Spleen (tissue), 11 donors: ENCODE measurements at regions not wholly inside any gene's neighbourhood (a gene's known extent, or its start where the extent isn't known, plus 50 kb on each side); places are given as distances from the start of the nearest gene placed in this dataset.

Experiments used
- DNase-seq: peaks from one replicate; pipeline ENCODE4 v3.0.0-alpha.2; 2020
- H3K27ac ChIP-seq, 8 donors: fragments of 200-600 bp; sonication (generic) in 7 of 8; 1 replicate in 4 of 8; 2 replicates in 4 of 8; pipeline versions ENCODE4 v1.5.0 to v1.8.0; 2016 to 2021; ENCODE audit warnings: inconsistent platforms in 4 of 8, mild to moderate bottlenecking in 4 of 8, moderate library complexity in 1 of 8
- H3K27me3 ChIP-seq, 7 donors: fragments of 200-600 bp; sonication (generic) in 6 of 7; replicated peaks in 1 of 7; 1 replicate in 4 of 7; 2 replicates in 3 of 7; pipeline versions ENCODE4 v1.5.0 to v1.8.0; 2016 to 2021; ENCODE audit warnings: inconsistent platforms in 3 of 7, mild to moderate bottlenecking in 1 of 7
- H3K36me3 ChIP-seq, 6 donors: fragments of 200-600 bp; sonication (generic) in 5 of 6; 1 replicate in 4 of 6; 2 replicates in 2 of 6; pipeline versions ENCODE4 v1.5.0 to v1.8.0; 2016 to 2021; ENCODE audit warnings: inconsistent platforms in 2 of 6
- H3K4me1 ChIP-seq, 6 donors: fragments of 200-600 bp; sonication (generic) in 5 of 6; 1 replicate in 3 of 6; 2 replicates in 3 of 6; pipeline versions ENCODE4 v1.5.0 to v1.8.0; 2016 to 2021; ENCODE audit warnings: inconsistent platforms in 3 of 6
- H3K4me3 ChIP-seq, 8 donors: fragments of 200-600 bp; sonication (generic) in 7 of 8; 1 replicate in 4 of 8; 2 replicates in 4 of 8; pipeline versions ENCODE4 v1.5.0 to v1.8.0; 2016 to 2021; ENCODE audit warnings: inconsistent platforms in 4 of 8, mild to moderate bottlenecking in 4 of 8, moderate library complexity in 2 of 8
- H3K9me3 ChIP-seq, 8 donors: fragments of 200-600 bp; sonication (generic) in 7 of 8; 1 replicate in 4 of 8; 2 replicates in 4 of 8; pipeline versions ENCODE4 v1.5.0 to v1.8.0; 2016 to 2021; ENCODE audit warnings: inconsistent platforms in 4 of 8
- CTCF ChIP-seq, 11 experiments: fragments of 200-600 bp in 7 of 11; fragments of 450-650 bp in 4 of 11; sonication (generic) in 4 of 11; IDR thresholded peaks in 8 of 11; conservative IDR thresholded peaks in 3 of 11; 1 replicate in 7 of 11; 2 replicates in 4 of 11; pipeline versions ENCODE4 v1.4.0 to v1.8.0; 2016 to 2021; ENCODE audit warnings: antibody characterized with exemption in 11 of 11, inconsistent platforms in 4 of 11, mild to moderate bottlenecking in 1 of 11
- POLR2A ChIP-seq, 3 donors: fragments of 450-650 bp; IDR thresholded peaks; one replicate each; pipeline ENCODE4 v1.5.1; 2017; ENCODE audit warnings: antibody characterized with exemption in 3 of 3, mild to moderate bottlenecking in 1 of 3
- POLR2AphosphoS5 ChIP-seq, 3 donors: sonication (generic); formaldehyde crosslinking; IDR thresholded peaks; one replicate each; pipeline ENCODE4 v1.5.1; 2017; ENCODE audit warnings: antibody characterized with exemption in 3 of 3
- WGBS, 5 donors: extraction: QIAGEN DNeasy Blood & Tissue Kit in 3 of 5; methylation state at CpG; one replicate each; pipeline versions ENCODE4 v1.1.5 to v1.1.7; 2013 to 2018; 5-methylcytosine and 5-hydroxymethylcytosine counted together
- intact Hi-C: fragments of 100-400 bp; cut with DNase I; formaldehyde crosslinking; loops from one replicate; pipeline ENCODE4 v1.15.0; 2023; ENCODE audit warnings: low total_unique reads
- donor health status: healthy with polysubstance abuse.
- donor health status: DM: no; HTN: no; CAD: no; lungs with moderate emphysema.
- donor health status: DM: no; HTN: no; CAD: no.
- donor health status: Bipolar disorder and iron deficiency.
- donor health status: healthy.
- donor health status: DM: no; HTN: no; CAD: no.
- donor health status: DM: yes; HTN: yes; CAD: no.

- Histone ChIP-seq H3K4me3 (no peak overlapping the region), H3K36me3 (no peaks in the 10 kb centered on the region), H3K27me3 (no peaks in the 10 kb centered on the region), H3K9me3 (no peaks in the 10 kb centered on the region), H3K27ac (no peak overlapping the region), H3K4me1 (no peaks in the 10 kb centered on the region)
- intact Hi-C loops, result no loop called here
- WGBS, 5 donors, result 87 to 90% (median 88%) methylated on average over 3 of the region's 3 CpGs
- TF ChIP-seq POLR2AphosphoS5 (IDR thresholded peaks at IDR 0.05) (no peak), CTCF (IDR thresholded peaks at IDR 0.05 in 8 of 11, conservative IDR thresholded peaks at IDR 0.05 in 3 of 11) (no peak), POLR2A (IDR thresholded peaks at IDR 0.05) (no peak)
- no peak for DNase-seq
Measured at GRCh38 chr15:67977414-67978089, 76.6 kb upstream of the PIAS1 start.

GRCh38 chr15:67979281-67979680 is 74.8 kb upstream of the PIAS1 start:
- no peaks in the 10 kb centered on the region for H3K27me3 ChIP-seq
- TF ChIP-seq POLR2A (IDR thresholded peaks at IDR 0.05) (no peak), POLR2AphosphoS5 (IDR thresholded peaks at IDR 0.05) (no peak), CTCF (IDR thresholded peaks at IDR 0.05 in 8 of 11, conservative IDR thresholded peaks at IDR 0.05 in 3 of 11) (no peak)

GRCh38 chr15:67980171-67980570 is 73.9 kb upstream of the PIAS1 start:
- intact Hi-C loops, result no loop called here
- H3K27ac ChIP-seq, result no peak overlapping the region
- no peaks in the 10 kb centered on the region for H3K27me3 ChIP-seq
- no peaks in the 10 kb centered on the region for H3K4me1 ChIP-seq
- no peak for DNase-seq
- no peak overlapping the region for H3K4me3 ChIP-seq
- no peaks in the 10 kb centered on the region for H3K36me3 ChIP-seq
- TF ChIP-seq CTCF (IDR thresholded peaks at IDR 0.05 in 8 of 11, conservative IDR thresholded peaks at IDR 0.05 in 3 of 11) (no peak), POLR2AphosphoS5 (IDR thresholded peaks at IDR 0.05) (no peak)
- WGBS, 5 donors, result 82 to 96% (median 87%) methylated on average over 2 of the region's 2 CpGs
- no peaks in the 10 kb centered on the region for H3K9me3 ChIP-seq

More at GRCh38 chr15:67979281-67979680, 74.8 kb upstream of the PIAS1 start:
- no peaks in the 10 kb centered on the region for H3K9me3 ChIP-seq
- no peak overlapping the region for H3K4me3 ChIP-seq
- DNase-seq, result no peak
- intact Hi-C loops, result no loop called here
- H3K36me3 ChIP-seq, result no peaks in the 10 kb centered on the region
- no peaks in the 10 kb centered on the region for H3K4me1 ChIP-seq
- H3K27ac ChIP-seq, result no peak overlapping the region

DNA sequence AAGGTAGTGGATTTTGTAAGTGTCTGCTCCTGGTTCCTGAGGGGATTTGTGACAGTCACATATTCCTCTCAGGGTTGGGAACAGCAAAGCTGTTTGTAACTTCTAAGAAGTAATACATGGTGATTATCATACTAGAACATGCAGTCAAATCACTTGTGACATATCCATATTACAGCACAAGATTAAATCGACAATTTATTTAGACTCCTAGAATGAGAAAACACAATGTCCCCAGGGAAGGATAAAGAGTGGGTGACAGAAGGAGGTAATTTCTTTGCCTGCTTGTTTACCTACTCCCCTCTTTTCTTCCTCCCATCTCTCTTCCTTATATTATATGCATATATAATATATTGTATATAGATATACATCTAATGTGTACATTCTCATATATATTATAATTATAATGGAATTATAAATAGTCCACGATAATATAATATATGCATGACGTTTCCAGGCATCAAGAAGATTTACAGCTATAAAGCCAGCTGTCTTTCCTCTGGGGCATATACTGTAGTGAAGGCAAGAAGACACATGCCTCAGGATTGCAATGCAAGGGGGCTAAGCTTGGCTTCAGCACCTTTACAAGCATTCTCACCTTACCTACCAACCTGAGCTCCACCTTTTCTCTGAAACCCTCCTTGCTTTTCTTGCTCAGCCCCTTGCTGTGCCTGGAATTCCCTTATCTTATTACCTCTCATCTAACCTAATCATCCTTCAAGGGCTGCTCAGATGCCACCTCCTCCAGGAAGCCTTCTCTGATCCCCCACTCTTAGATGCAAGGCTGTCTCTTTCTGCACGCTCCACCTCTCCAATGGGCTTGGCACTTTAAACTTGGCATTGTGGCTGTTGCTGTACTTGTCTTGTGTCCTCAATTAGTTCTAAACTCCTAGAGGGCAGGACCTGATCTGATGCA is 73.1 kb upstream of the PIAS1 start:
- Histone ChIP-seq H3K4me1 (no peaks in the 10 kb centered on the region), H3K27me3 (no peaks in the 10 kb centered on the region), H3K4me3 (no peak overlapping the region), H3K9me3 (no peaks in the 10 kb centered on the region), H3K27ac (no peak overlapping the region), H3K36me3 (no peaks in the 10 kb centered on the region)
- DNase-seq, result no peak
- intact Hi-C loops, result no loop called here
- WGBS, 5 donors, result 87 to 94% (median 93%) methylated on average over 4 of the region's 4 CpGs
- TF ChIP-seq POLR2AphosphoS5 (IDR thresholded peaks at IDR 0.05), result no peak
- no peak for TF ChIP-seq CTCF (IDR thresholded peaks at IDR 0.05 in 8 of 11, conservative IDR thresholded peaks at IDR 0.05 in 3 of 11)
- no peak for TF ChIP-seq POLR2A (IDR thresholded peaks at IDR 0.05)
